ENCODE measurements at regions not wholly inside any gene's neighbourhood (a gene's known extent, or its start where the extent isn't known, plus 50 kb on each side); places are given as distances from the start of the nearest gene placed in this dataset.

- H3K9me3 ChIP-seq (ENCODE audit: control insufficient read depth, insufficient read depth, low read depth, low read length): no peaks in the 10 kb centered on the region
- H3K4me3 ChIP-seq (ENCODE audit: low read depth, low read length): no peak overlapping the region
- H3K36me3 ChIP-seq (ENCODE audit: control insufficient read depth, insufficient read depth, low read length): no peaks in the 10 kb centered on the region
- H3K27me3 ChIP-seq (ENCODE audit: control insufficient read depth, insufficient read depth, low read length): no peaks in the 10 kb centered on the region
- H3K9ac ChIP-seq (ENCODE audit: low read length): no peak overlapping the region
- no peak overlapping the region for H3K27ac ChIP-seq (ENCODE audit: low read depth, low read length)
- H3K4me1 ChIP-seq (ENCODE audit: control insufficient read depth, insufficient read depth, low read length): peaks cover 36% of the 10 kb centered on the region
Observed at GRCh38 chr10:110355141-110355831, 50.6 kb upstream of the SMNDC1 start.

- H3K27me3 ChIP-seq (ENCODE audit: control insufficient read depth, insufficient read depth, low read length): no peaks in the 10 kb centered on the region
- H3K4me1 ChIP-seq (ENCODE audit: control insufficient read depth, insufficient read depth, low read length): peaks cover 36% of the 10 kb centered on the region
- no peak overlapping the region for H3K4me3 ChIP-seq (ENCODE audit: low read depth, low read length)
- no peaks in the 10 kb centered on the region for H3K9me3 ChIP-seq (ENCODE audit: control insufficient read depth, insufficient read depth, low read depth, low read length)
- no peak overlapping the region for H3K9ac ChIP-seq (ENCODE audit: low read length)
- no peak overlapping the region for H3K27ac ChIP-seq (ENCODE audit: low read depth, low read length)
- no peaks in the 10 kb centered on the region for H3K36me3 ChIP-seq (ENCODE audit: control insufficient read depth, insufficient read depth, low read length)
Observed at GRCh38 chr10:110355922-110356627, 51.4 kb upstream of the SMNDC1 start.

- no peak overlapping the region for H3K9ac ChIP-seq (ENCODE audit: low read length)
- no peak overlapping the region for H3K4me3 ChIP-seq (ENCODE audit: low read depth, low read length)
- no peaks in the 10 kb centered on the region for H3K27me3 ChIP-seq (ENCODE audit: control insufficient read depth, insufficient read depth, low read length)
- H3K9me3 ChIP-seq (ENCODE audit: control insufficient read depth, insufficient read depth, low read depth, low read length): no peaks in the 10 kb centered on the region
- H3K36me3 ChIP-seq (ENCODE audit: control insufficient read depth, insufficient read depth, low read length): no peaks in the 10 kb centered on the region
- H3K27ac ChIP-seq (ENCODE audit: low read depth, low read length): no peak overlapping the region
- H3K4me1 ChIP-seq (ENCODE audit: control insufficient read depth, insufficient read depth, low read length): peaks cover 36% of the 10 kb centered on the region
Observed at GRCh38 chr10:110356628-110357245, 52.0 kb upstream of the SMNDC1 start.

- Histone ChIP-seq H3K36me3 (ENCODE audit: control insufficient read depth, insufficient read depth, low read length) (no peaks in the 10 kb centered on the region), H3K27me3 (ENCODE audit: control insufficient read depth, insufficient read depth, low read length) (no peaks in the 10 kb centered on the region), H3K9ac (ENCODE audit: low read length) (no peak overlapping the region), H3K4me3 (ENCODE audit: low read depth, low read length) (no peak overlapping the region), H3K9me3 (ENCODE audit: control insufficient read depth, insufficient read depth, low read depth, low read length) (no peaks in the 10 kb centered on the region), H3K27ac (ENCODE audit: low read depth, low read length) (no peak overlapping the region), H3K4me1 (ENCODE audit: control insufficient read depth, insufficient read depth, low read length) (peaks cover 36% of the 10 kb centered on the region)
Observed at GRCh38 chr10:110357252-110357780, 52.6 kb upstream of the SMNDC1 start.

GRCh38 chr10:110357871-110358270 is 53.2 kb upstream of the SMNDC1 start:
- H3K36me3 ChIP-seq (ENCODE audit: control insufficient read depth, insufficient read depth, low read length): no peaks in the 10 kb centered on the region
- H3K4me1 ChIP-seq (ENCODE audit: control insufficient read depth, insufficient read depth, low read length): peaks cover 36% of the 10 kb centered on the region
- no peaks in the 10 kb centered on the region for H3K9me3 ChIP-seq (ENCODE audit: control insufficient read depth, insufficient read depth, low read depth, low read length)
- no peak overlapping the region for H3K27ac ChIP-seq (ENCODE audit: low read depth, low read length)
- H3K9ac ChIP-seq (ENCODE audit: low read length): no peak overlapping the region
- no peak overlapping the region for H3K4me3 ChIP-seq (ENCODE audit: low read depth, low read length)
- H3K27me3 ChIP-seq (ENCODE audit: control insufficient read depth, insufficient read depth, low read length): no peaks in the 10 kb centered on the region

GRCh38 chr10:110358278-110358677 is 53.6 kb upstream of the SMNDC1 start:
- Histone ChIP-seq H3K9ac (ENCODE audit: low read length) (no peak overlapping the region), H3K27me3 (ENCODE audit: control insufficient read depth, insufficient read depth, low read length) (no peaks in the 10 kb centered on the region), H3K4me1 (ENCODE audit: control insufficient read depth, insufficient read depth, low read length) (peaks cover 32% of the 10 kb centered on the region), H3K27ac (ENCODE audit: low read depth, low read length) (no peak overlapping the region), H3K9me3 (ENCODE audit: control insufficient read depth, insufficient read depth, low read depth, low read length) (no peaks in the 10 kb centered on the region), H3K36me3 (ENCODE audit: control insufficient read depth, insufficient read depth, low read length) (no peaks in the 10 kb centered on the region), H3K4me3 (ENCODE audit: low read depth, low read length) (no peak overlapping the region)

GRCh38 chr10:110358869-110359629 is 54.3 kb upstream of the SMNDC1 start:
- no peaks in the 10 kb centered on the region for H3K9me3 ChIP-seq (ENCODE audit: control insufficient read depth, insufficient read depth, low read depth, low read length)
- H3K27me3 ChIP-seq (ENCODE audit: control insufficient read depth, insufficient read depth, low read length): no peaks in the 10 kb centered on the region
- no peaks in the 10 kb centered on the region for H3K36me3 ChIP-seq (ENCODE audit: control insufficient read depth, insufficient read depth, low read length)
- peaks cover 27% of the 10 kb centered on the region for H3K4me1 ChIP-seq (ENCODE audit: control insufficient read depth, insufficient read depth, low read length)
- H3K27ac ChIP-seq (ENCODE audit: low read depth, low read length): no peak overlapping the region
- H3K4me3 ChIP-seq (ENCODE audit: low read depth, low read length): no peak overlapping the region
- no peak overlapping the region for H3K9ac ChIP-seq (ENCODE audit: low read length)

- peaks cover 20% of the 10 kb centered on the region for H3K4me1 ChIP-seq (ENCODE audit: control insufficient read depth, insufficient read depth, low read length)
Observed at GRCh38 chr10:110360857-110361474, 56.2 kb upstream of the SMNDC1 start.

GRCh38 chr10:110361800-110362456 is 57.2 kb upstream of the SMNDC1 start:
- Histone ChIP-seq H3K36me3 (ENCODE audit: control insufficient read depth, insufficient read depth, low read length) (no peaks in the 10 kb centered on the region), H3K4me1 (ENCODE audit: control insufficient read depth, insufficient read depth, low read length) (peaks cover 13% of the 10 kb centered on the region), H3K4me3 (ENCODE audit: low read depth, low read length) (no peak overlapping the region), H3K27me3 (ENCODE audit: control insufficient read depth, insufficient read depth, low read length) (no peaks in the 10 kb centered on the region), H3K27ac (ENCODE audit: low read depth, low read length) (no peak overlapping the region), H3K9me3 (ENCODE audit: control insufficient read depth, insufficient read depth, low read depth, low read length) (no peaks in the 10 kb centered on the region), H3K9ac (ENCODE audit: low read length) (no peak overlapping the region)

More at GRCh38 chr10:110360857-110361474, 56.2 kb upstream of the SMNDC1 start:
- Histone ChIP-seq H3K27ac (ENCODE audit: low read depth, low read length) (no peak overlapping the region), H3K4me3 (ENCODE audit: low read depth, low read length) (no peak overlapping the region), H3K36me3 (ENCODE audit: control insufficient read depth, insufficient read depth, low read length) (no peaks in the 10 kb centered on the region), H3K27me3 (ENCODE audit: control insufficient read depth, insufficient read depth, low read length) (no peaks in the 10 kb centered on the region), H3K9me3 (ENCODE audit: control insufficient read depth, insufficient read depth, low read depth, low read length) (no peaks in the 10 kb centered on the region), H3K9ac (ENCODE audit: low read length) (no peak overlapping the region)

All from HUES6 (cell line).